ENCODE measurements at regions not wholly inside any gene's neighbourhood (a gene's known extent, or its start where the extent isn't known, plus 50 kb on each side); places are given as distances from the start of the nearest gene placed in this dataset.
A peak's percentile ranks its signal among the peaks of the same experiment; 100 is the strongest.

- no peak overlapping the region for H3K4me3 ChIP-seq (ENCODE audit: control insufficient read depth, low read depth, low read length)
- DNase-seq (ENCODE audit: low read depth) = no peak
- TF ChIP-seq CTCF (conservative IDR thresholded peaks at IDR 0.05; ENCODE audit: control insufficient read depth, insufficient read depth, low read depth, low read length) = no peak
Observed at GRCh38 chr4:83174844-83175414, 60.4 kb upstream of the PLAC8 start.

- no peak overlapping the region for H3K4me3 ChIP-seq (ENCODE audit: control insufficient read depth, low read depth, low read length)
- TF ChIP-seq CTCF (conservative IDR thresholded peaks at IDR 0.05; ENCODE audit: control insufficient read depth, insufficient read depth, low read depth, low read length) = no peak
- DNase-seq (ENCODE audit: low read depth) = no peak
Observed at GRCh38 chr4:83172371-83172770, 57.8 kb upstream of the PLAC8 start.

GRCh38 chr4:83171436-83172039, 57.0 kb upstream of the PLAC8 start:
- TF ChIP-seq CTCF (conservative IDR thresholded peaks at IDR 0.05; ENCODE audit: control insufficient read depth, insufficient read depth, low read depth, low read length) = no peak
- DNase-seq (ENCODE audit: low read depth) = peak; percentile 8
- no peak overlapping the region for H3K4me3 ChIP-seq (ENCODE audit: control insufficient read depth, low read depth, low read length)

GRCh38 chr4:83170952-83171399, 56.4 kb upstream of the PLAC8 start:
- peak; percentile 12 for DNase-seq (ENCODE audit: low read depth)
- no peak overlapping the region for H3K4me3 ChIP-seq (ENCODE audit: control insufficient read depth, low read depth, low read length)
- no peak for TF ChIP-seq CTCF (conservative IDR thresholded peaks at IDR 0.05; ENCODE audit: control insufficient read depth, insufficient read depth, low read depth, low read length)
